NCI-H748 treated with DMSO at 0.1 percent for 48 hours (cell line): ENCODE measurements at regions not wholly inside any gene's neighbourhood (a gene's known extent, or its start where the extent isn't known, plus 50 kb on each side); places are given as distances from the start of the nearest gene placed in this dataset.
"Not testable (repeated sequence)": the region's sequence is repeated elsewhere in the genome, so short reads cannot be mapped to it uniquely, and the experiment has no call there.

ENCODE experiments used
- DNase-seq: peaks from one replicate; lab custom pipeline; 2025; lab: John Stamatoyannopoulos, UW

DNA sequence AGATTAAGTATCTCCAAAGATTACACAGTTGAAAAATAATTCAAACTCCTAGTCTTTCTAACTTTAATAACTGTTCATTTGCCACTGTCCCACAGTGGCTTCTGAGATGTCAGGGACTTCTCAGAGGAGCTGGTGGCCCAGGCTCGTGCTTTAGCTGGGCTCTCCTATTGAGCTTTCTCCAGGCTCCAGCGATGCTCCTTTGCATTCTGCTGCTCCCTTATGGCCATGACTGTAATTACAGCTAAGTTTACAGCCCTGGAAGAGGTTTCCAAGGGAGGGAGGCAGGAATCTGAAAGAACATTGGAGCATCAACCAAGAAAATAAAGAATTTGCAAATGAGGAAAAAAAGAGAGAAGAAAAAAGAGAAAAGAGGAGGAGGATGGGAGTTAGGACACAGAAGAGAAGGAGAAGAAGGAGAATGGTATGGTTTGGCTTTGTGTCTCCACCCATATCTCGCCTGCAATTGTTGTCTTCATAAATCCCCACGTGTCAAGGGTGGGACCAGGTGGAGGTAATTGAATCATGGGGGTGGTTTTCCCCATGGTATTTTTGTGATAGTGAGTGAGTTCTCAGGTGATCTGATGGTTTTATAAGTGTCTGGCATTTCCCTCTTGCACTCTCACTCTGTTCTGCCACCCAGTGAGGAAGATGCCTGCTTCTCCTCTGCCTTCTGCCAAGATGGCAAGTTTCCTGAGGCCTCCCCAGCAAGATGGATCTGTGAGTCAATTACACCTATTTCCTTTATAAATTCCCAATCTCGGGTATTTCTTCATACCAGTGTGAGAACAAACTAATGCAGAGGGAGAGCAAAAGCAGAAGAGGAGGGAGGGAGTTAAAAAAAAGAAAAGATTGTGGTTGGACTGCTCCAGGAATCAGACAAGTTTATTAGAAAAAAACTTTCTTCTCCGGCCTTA lies 857.0 kb downstream of the KCNA4 start:
- peak; percentile 44 for DNase-seq

DNA sequence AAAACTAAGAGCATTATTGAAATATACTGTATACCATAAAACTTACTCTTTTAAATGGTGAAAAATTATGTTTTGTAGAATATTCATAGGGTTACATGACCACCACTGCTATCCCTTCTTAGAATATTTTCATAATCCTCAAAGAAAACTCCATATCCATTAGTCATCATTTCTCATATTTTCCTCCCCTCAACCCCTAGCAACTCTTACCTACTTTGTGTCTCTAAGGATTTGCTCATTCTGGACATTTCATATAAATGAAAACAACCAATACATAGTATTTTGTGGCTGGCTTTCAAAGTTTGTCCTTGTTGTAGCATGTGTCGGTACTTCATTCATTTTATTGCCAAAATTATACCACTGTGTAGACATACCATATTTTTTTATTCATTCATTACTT lies 863.8 kb downstream of the KCNA4 start:
- DNase-seq = no peak

DNA sequence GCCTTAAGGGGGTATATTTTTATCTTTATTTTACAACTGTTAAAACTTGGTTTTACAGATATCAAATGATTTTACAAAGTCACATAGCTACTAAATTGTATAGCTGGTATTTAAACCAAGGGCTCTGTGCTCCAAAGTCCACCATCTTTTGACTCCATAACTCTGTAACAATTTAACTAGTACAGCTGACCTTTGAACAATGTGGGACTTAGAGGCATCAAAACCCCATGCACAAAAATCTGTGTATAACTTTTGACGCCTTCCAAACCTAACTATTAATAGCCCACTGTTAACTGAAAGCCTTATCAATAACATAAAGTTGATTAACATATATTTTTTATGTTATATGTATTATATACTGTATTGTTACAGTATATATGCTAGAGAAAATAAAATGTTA lies 874.3 kb downstream of the KCNA4 start:
- not testable (repeated sequence) for DNase-seq

DNA sequence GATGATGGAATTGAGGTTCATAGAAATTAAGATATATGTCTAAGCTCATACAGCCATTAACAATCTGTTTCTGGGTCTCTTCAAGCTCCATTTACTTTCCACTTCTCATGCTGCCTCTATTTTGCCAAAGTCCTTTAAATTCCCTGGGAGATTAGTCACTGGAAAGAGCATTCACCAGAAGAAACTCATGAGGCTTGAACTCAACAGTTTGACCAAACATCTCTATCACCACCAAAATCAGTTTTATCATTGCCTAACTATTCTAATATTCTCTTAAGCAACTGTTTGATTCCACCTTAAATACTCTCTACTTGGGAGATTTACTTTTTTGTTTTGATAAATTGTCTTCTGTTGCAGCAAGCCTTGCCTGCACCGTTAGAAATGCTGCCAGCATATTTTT lies 881.3 kb downstream of the KCNA4 start:
- no peak for DNase-seq

DNA sequence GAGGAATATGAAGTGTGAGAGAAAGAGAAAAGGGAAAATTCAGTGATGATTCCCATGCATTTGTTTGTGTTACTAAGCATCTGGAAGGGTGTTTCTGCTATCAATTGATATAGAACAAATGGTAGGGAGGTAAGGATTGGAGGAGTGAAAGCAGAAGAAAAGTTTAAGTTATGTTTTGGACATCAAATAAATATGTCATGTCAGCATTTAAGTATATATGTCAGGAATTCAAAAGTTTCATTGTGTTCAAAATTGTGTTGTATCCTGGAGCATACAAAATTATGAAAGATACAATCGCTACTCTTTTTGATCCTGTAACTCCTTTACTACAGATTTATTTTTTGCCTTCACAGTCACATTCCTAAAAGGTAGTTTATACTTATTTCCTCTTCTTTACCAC lies 885.8 kb downstream of the KCNA4 start:
- no peak for DNase-seq

DNA sequence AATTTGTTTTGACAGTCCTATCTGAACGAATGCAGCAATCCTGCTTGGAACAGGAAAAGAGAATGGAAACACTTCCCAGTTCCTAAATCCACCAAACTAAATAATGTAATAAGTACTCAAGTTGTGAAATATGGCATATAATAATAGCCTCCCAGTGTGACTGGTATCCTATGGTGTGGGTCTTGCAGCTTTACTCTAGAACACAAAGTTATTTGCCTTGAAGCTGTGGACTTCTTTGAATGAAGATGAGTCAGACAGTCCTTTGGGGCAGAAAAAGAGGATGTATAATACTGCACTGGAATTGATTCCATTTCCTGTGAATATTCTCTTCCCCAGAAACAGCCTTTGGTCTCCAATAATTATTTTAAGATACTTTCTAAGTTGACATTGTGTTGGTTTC lies 887.0 kb downstream of the KCNA4 start:
- DNase-seq = no peak

DNA sequence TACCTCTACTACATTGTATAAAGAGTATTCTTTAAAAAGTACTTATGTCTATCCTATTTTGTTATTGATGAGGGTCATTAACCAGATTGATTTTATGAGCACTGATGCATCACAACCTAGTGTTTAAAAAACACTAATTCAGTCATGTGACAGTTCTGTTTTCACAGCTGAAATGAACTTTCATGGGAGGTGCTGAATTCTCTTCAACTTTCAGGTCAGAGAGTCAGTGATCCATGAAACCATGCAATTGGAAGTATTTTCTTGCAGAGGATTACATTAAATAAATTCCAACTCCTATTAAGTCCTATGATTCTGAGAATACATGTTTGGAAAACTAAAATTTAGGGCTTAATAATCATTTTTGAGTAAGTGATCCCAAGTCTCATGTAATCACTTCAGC lies 889.4 kb downstream of the KCNA4 start:
- DNase-seq = no peak

DNA sequence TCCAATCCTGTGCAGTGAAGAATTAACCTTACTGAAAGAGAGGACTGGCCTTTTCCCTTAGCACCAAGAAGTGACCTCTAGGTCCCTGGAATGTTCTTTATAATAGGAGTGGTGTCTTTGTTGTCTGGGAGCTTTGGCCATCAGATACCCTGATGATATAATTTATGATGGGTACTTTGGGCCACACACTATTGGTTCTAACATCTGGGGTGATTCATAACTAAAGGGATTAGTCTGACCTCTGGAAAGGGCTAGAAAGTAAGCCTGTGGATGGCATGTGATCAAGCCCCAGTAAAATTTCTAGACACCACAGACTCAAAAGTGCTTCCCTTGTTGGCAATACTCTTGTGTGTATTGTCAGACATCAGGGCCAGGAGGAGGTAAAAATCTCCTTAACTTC lies 891.2 kb downstream of the KCNA4 start:
- no peak for DNase-seq

DNA sequence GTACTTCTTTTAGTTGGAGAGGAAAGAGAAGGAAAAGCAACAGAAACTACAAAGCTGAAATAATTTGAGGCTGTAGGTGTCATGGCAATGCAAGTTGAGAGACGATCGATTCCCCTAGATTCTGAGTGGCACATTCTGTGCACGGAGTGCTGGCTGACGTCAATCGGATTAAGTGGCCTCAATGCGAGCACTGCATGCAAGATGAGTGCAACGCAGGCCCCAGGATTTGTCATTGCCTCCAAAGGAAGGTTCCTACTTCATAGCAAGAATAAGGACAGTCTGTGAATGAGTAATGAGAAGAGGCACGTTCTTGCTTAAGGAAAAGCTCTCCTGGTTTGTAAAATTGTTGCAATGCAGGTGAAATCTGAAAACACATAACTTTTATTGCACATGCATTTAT lies 892.4 kb downstream of the KCNA4 start:
- DNase-seq = no peak

DNA sequence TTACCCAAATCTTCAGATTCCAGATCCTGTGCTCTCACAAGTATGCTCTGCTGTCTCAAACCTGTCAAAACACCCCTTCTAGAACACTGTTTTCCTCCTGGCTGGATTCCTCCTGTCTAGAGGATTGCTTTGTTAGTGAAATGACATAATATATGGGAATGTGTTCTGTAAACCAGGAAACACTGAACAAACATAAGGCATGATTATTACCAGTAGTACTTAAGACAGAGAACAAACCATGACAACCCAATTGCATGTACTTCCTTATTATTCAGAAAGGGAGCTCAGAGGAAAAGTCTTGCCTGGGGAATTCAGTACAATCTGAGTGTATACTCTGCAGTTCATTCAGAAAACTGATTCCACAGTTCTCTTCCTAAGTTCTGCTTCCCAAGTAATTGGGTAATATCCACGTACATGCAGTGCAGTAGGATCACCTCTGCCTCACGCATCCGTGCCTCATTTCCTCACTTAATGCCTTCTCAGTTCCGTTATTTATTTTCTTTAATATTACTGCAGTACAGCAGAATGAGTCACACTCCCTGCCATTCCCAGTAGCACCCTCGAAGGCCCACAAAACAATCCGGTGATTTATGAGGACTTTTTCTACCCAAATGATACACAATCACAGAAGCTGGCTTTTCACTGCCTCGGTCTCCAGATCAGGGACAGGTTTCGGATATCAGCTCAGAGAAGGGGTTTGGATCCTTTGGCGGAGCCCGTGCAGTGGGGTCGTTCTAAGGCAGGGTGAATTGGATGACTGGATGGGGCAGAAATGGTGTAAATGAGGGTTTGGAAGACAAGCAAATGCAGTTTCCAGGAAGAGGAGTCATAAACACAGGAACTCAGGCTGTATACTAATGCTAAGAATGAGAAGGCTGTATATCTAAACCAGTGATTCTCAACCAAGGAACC lies 896.9 kb downstream of the KCNA4 start:
- no peak for DNase-seq

DNA sequence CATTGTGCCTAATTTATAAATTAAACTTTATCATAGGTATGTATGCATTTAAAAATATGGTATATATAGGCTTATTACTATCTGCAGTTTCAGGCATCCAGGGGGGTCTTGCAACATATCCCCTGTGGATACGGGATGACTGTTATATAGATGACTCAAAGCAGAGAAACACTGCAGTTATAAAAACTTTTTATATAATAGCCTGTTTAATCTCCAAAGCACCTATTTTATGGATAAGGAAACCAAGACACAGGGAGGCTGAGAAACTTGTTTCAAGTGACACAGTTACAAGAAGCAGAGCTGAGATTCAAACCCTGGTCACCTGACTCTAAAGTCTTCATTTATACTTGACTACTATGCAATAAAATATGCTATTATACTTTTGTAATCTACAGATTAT lies 897.7 kb downstream of the KCNA4 start:
- no peak for DNase-seq

DNA sequence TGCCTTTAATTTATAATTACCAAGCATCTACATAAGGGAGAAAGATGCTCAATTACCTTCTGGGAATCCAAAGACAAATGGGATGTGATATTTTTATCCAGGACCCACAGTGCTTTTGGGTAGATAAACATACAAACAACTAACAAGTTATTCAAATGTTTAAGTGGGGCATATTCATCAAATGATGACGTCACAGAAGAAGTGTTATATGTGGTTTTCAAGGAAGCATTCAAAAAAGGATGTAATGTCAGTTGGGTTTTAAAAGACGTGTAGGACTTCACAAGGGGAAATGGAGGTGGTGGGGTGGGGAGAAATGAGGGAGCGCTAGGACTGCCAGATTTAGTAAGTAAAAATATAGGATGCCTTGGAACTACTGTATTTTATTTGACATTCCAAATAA lies 915.9 kb downstream of the KCNA4 start:
- DNase-seq = no peak

DNA sequence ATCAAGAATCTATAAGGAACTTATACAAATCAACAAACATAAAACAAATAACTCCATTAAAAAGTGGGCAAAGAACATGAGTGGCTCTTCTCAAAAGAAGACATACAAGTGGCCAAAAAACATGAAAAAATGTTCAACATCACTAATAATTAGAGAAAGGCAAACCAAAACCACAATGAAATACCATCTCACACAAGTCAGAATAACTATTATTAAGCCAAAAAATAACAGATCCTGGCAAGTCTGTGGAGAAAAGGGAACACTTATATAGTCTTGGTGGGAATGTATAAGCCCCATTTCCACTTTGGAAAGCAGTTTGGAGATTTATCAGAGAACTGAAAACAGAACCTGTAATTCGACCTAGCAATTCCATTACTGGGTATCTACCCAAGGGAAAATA lies 921.0 kb downstream of the KCNA4 start:
- DNase-seq = no peak

DNA sequence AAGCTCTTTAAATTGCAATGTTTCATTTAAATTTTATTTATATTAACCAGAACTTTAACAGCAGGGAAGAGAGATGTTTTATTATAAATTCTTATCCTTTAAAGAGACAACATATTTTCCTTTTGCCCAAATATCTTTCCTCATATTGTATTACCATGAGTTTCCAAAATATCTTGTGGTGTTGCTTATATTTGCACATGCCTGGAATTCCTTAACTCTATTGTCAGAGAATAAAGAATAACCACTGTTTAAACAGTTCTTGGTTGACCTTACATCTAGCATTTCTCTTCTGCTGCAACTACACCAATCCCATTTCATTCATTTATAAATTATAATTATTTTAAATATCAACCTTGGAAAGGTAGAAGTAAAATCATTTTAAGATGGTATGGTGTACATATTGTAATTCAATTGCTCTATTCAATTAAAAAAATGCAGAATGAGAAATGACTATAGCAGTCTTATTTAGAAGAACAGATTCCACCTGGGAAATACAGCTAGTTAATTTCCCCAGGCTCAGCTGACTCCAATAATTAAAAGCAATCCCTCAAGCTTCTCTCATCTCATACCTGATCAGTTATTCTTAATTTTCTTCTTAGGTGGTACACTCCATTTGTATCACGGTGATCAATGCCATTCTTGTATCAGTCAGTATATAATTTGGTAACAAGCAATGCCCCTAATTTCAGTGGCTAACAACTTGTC lies 923.3 kb downstream of the KCNA4 start:
- no peak for DNase-seq

DNA sequence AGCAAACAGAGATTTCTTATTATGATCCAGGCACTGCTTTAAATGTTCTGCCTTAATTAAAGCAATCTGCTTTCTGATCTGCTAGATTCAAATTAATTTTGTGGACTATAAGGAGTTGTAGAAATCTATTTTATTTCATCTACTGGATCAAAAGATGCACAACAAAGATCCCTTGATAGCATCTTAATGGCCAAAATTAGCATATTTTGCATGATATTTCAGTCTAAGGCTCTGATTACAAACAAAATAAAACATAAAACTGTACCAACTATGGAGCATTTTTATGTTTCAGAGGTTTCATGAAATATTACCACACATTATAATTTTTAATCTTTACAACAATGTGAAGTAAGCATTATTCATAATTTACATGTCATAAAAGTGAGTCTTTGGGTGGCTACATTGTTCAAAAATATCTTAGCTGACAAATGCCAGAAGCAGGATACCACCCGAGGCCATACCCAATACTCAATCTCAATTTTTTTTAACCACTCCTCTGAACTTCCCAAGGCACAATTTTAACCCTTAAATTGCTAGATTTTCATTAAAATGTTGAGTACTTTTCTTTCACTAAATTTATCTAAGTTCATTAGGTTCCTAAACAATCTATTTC lies 929.5 kb downstream of the KCNA4 start:
- no peak for DNase-seq

DNA sequence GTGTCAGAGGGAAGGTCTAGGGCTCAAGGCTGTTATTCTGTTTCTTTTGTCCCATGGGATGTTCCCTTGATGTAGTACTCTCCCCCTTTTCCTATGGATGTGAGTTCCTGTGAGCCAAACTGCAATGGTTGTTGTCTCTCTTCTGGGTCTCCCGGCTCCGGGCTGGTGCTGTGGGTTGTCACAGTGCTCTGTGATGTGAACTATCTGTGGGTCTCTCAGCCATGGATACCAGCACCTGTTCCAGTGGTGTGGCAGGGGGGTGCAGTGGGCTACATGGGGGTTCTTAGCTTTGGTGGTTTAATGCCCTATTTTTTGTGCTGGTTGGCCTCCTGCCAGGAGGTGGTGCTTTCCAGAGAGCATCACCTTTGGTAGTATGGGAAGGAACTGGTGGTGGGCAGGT lies 941.1 kb downstream of the KCNA4 start:
- DNase-seq = no peak

DNA sequence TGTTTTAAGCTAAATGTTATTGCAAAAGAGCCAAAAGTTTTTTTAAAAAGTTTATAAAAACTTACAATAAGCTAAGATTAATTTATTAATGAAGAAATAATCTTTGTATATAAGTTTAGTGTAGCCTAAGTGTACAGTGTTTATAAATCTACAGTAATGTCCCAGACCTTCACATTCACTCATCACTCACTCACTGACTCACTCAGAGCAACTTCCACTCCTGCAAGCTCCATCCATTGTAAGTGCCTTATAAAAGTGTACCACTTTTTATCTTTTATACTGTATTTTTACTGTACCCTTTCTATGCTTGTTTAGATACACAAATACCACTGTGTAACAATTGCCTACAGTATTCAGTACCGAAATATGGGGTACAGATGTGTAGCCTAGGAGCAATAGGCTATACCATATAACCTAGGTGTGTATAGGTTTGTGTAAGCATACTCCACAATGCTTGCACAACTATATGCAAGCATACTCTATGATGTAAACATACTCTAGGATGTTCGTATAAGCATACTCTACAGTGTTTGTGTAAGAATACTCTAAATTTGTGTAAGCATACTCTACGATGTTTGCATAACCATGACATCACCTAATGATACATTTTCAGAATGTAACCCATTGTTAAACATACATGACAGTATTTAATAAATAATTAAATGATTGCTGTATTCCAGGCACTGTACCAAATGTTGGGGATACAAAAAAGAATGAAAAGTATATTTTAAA lies 953.0 kb downstream of the KCNA4 start:
- no peak for DNase-seq

DNA sequence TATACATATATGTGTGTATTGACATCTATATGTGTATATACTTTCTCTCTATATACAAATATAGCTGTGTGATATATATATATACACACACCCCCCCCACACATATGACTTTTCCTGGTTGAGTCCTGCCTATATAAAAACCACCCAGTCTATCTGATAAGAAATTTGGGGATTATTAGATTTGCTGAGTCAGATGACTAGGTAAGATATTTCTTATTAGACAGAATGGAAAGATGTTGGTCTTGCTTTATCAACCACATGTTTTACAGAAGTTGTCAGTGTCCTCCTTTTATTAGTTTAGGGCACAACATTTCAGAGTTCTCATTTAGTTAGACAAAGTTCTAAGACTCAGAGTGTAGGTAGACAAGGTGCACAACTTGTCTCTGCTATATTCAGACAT lies 953.3 kb downstream of the METTL15 start:
- no peak for DNase-seq

DNA sequence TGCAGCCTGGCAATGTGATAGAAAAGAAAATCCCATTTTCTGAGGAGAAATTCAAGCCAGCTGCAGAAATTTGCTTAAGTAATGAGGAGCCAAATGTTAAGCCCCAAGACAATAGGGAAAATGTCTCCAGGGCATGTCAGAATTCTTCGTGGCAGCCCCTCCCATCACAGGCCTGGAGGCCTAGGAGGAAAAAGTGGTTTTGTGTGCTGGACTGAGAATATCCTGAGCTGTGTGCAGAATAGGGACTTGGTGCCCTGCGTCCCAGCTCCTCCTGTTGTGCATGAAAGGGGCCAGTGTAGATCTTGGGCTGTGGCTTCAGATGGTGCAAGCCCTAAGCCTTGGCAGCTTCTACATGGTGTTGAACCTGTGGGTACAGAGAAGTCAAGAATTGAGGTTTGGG lies 948.3 kb downstream of the METTL15 start:
- DNase-seq = not testable (repeated sequence)

DNA sequence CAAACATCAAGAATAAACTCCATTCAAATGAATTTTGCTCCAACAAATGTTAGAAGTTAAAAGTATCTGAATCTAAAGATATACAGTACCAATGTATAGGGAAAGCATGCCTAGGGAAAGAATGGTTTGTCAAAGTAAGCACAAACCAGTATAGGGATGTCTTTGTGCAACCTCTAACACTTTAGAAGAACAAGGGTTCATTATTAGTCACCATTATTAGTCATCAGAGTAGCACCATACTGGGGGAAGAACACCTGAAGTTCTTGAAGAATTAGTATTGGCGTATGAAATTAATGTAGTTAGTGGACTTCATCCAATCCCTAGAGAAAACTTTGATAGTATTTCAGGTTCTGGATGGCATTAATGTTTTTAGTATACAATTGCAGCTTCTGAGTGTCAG lies 943.7 kb downstream of the METTL15 start:
- DNase-seq = no peak

DNA sequence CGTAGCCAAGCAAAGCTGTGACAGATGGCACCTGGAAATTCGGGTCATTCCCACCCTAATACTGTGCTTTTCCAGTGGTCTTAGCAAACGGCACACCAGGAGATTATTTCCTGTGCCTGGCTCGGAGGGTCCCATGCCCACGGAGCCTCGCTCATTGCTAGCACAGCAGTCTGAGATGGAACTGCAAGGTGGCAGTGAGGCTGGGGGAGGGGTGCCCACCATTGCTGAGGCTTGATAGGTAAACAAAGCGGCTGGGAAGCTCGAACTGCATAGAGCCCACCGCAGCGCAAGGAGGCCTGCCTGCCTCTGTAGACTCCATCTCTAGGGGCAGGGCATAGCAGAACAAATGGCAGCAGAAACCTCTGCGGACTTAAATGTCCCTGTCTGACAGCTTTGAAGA lies 942.8 kb downstream of the METTL15 start:
- DNase-seq = not testable (repeated sequence)
